ENCODE measurements at regions not wholly inside any gene's neighbourhood (a gene's known extent, or its start where the extent isn't known, plus 50 kb on each side); places are given as distances from the start of the nearest gene placed in this dataset.

DNA sequence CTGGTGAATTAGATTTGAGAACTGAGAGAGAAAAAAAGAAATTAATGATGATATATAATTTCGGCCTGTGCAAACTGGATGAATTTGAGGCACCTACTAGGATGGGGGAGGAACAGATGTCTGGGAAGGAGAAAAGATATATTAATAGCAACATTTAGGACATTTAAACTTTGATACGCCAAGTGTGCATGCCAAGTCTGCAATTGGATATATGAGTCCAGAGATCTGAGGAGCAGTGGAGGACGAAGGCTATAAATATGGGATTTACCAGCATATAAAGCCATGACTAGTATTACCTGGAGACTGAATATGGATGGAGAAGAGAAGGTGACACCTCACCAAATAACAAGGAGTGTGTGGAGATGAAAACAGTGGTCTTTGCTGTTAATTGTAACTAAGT is 272.6 kb upstream of the HSF2 start (continued):
- TF ChIP-seq, protein P1, sequence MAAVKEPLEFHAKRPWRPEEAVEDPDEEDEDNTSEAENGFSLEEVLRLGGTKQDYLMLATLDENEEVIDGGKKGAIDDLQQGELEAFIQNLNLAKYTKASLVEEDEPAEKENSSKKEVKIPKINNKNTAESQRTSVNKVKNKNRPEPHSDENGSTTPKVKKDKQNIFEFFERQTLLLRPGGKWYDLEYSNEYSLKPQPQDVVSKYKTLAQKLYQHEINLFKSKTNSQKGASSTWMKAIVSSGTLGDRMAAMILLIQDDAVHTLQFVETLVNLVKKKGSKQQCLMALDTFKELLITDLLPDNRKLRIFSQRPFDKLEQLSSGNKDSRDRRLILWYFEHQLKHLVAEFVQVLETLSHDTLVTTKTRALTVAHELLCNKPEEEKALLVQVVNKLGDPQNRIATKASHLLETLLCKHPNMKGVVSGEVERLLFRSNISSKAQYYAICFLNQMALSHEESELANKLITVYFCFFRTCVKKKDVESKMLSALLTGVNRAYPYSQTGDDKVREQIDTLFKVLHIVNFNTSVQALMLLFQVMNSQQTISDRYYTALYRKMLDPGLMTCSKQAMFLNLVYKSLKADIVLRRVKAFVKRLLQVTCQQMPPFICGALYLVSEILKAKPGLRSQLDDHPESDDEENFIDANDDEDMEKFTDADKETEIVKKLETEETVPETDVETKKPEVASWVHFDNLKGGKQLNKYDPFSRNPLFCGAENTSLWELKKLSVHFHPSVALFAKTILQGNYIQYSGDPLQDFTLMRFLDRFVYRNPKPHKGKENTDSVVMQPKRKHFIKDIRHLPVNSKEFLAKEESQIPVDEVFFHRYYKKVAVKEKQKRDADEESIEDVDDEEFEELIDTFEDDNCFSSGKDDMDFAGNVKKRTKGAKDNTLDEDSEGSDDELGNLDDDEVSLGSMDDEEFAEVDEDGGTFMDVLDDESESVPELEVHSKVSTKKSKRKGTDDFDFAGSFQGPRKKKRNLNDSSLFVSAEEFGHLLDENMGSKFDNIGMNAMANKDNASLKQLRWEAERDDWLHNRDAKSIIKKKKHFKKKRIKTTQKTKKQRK (IDR thresholded peaks at IDR 0.05; ENCODE audit: low read depth, low read length), result no peak
- no peak for TF ChIP-seq JUND (IDR thresholded peaks at IDR 0.05; ENCODE audit: low read depth, low read length)
- TF ChIP-seq SMC3 (IDR thresholded peaks at IDR 0.05; ENCODE audit: borderline replicate concordance, low read length), result no peak
- TF ChIP-seq SMAD5 (IDR thresholded peaks at IDR 0.05; ENCODE audit: low read depth), result no peak
- TF ChIP-seq CBFB (IDR thresholded peaks at IDR 0.05; ENCODE audit: low read depth), result no peak
- no peak for TF ChIP-seq KAT2A (conservative IDR thresholded peaks at IDR 0.05; ENCODE audit: control insufficient read depth, low read depth, low read length)
- TF ChIP-seq CREB1 (IDR thresholded peaks at IDR 0.05; ENCODE audit: low read depth), result no peak
- TF ChIP-seq RAD51 (IDR thresholded peaks at IDR 0.05), result no peak
- no peak for TF ChIP-seq STAT3 (IDR thresholded peaks at IDR 0.05; ENCODE audit: low read depth, low read length)
- TF ChIP-seq NR2C2 (IDR thresholded peaks at IDR 0.05; ENCODE audit: borderline replicate concordance, control insufficient read depth, insufficient read length, low read depth), result no peak
- TF ChIP-seq MTA3 (IDR thresholded peaks at IDR 0.05; ENCODE audit: borderline replicate concordance, low read length), result no peak

DNA sequence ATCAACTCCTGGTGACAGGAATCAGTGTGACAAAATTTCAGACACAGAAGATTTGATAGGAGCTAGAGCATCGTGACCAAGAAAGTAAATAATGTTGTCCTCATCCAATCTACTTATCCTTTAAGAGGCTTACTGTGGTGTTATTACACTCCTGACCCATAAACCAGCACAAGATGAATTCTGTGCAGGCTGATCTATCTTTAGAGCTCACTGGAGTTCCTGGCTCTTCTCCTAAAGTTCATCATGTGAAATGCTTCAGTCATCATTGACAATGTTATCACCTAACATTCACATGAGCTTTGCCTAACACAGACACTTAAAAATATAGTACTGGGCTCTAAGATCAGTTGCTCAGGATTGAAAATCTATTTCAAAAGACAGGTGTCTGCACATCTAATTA is 271.0 kb upstream of the HSF2 start:
- Histone ChIP-seq H3K4me1 (ENCODE audit: control insufficient read depth, insufficient read depth, low read length) (no peaks in the 10 kb centered on the region), H3K4me3 (no peak overlapping the region), H3K79me2 (ENCODE audit: control insufficient read depth, insufficient read depth, low read length) (no peaks in the 10 kb centered on the region), H2AFZ (ENCODE audit: control insufficient read depth, low read depth, low read length) (no peak overlapping the region), H3K4me2 (ENCODE audit: control insufficient read depth, insufficient read depth) (no peak overlapping the region), H4K20me1 (ENCODE audit: control insufficient read depth, insufficient read depth) (no peaks in the 10 kb centered on the region), H3K27ac (ENCODE audit: control insufficient read depth, insufficient read depth) (no peak overlapping the region), H3K9me3 (replicated peaks; ENCODE audit: control insufficient read depth, insufficient read depth, low read length) (no peaks in the 10 kb centered on the region), H3K9ac (ENCODE audit: control insufficient read depth, insufficient read depth, low read length) (no peak overlapping the region), H3K36me3 (ENCODE audit: control insufficient read depth in 2 of 2, insufficient read depth in 2 of 2, low read length in 1 of 2) (no peaks in the 10 kb centered on the region), H3K27me3 (replicated peaks in 1 of 2; ENCODE audit: control insufficient read depth in 2 of 2, insufficient read depth in 2 of 2, low read length in 1 of 2) (no peaks in the 10 kb centered on the region)
- intact Hi-C loops (cut with micrococcal nuclease; ENCODE audit: unreplicated experiment) (no loop called here), in situ Hi-C loops (cut with MboI) (no loop called here)
- no peak for TF ChIP-seq MYC (IDR thresholded peaks at IDR 0.05; ENCODE audit: insufficient read depth, insufficient read length, insufficient replicate concordance, low read length, severe bottlenecking)
- no peak for TF ChIP-seq NR2F1 (conservative IDR thresholded peaks at IDR 0.05)
- no peak for TF ChIP-seq ZNF217 (IDR thresholded peaks at IDR 0.05)
- no peak for TF ChIP-seq SP1 (IDR thresholded peaks at IDR 0.05; ENCODE audit: low read depth, low read length)
- no peak for TF ChIP-seq ZNF384 (IDR thresholded peaks at IDR 0.05; ENCODE audit: borderline replicate concordance, low read depth, low read length)
- POLR2A ChIA-PET, result no interaction called here
- DNase-seq (ENCODE audit: low read depth, low spot score), result no peak
- RAD21 ChIA-PET (ENCODE audit: unreplicated experiment), result no interaction called here
- SMC1A ChIA-PET (ENCODE audit: uncharacterized antibody, unreplicated experiment), result no interaction called here
- WGBS (ENCODE audit: insufficient coverage, insufficient replicate concordance, low lambda C conversion rate, missing lambda C conversion rate), result 0% methylated on average over 1 of the region's 1 CpG
- FAIRE-seq, result no peak
- CTCF ChIA-PET, result interaction anchor here (1.2 kb wide), 1 partner anchor 20 kb away, joined by 4 read pairs; no protein-coding TSS in a partner anchor
- ATAC-seq, result no peak
- no TSS peak for BruUV-seq (replicated peaks)

Measured in GM12878 (cell line).